ENCODE measurements at regions not wholly inside any gene's neighbourhood (a gene's known extent, or its start where the extent isn't known, plus 50 kb on each side); places are given as distances from the start of the nearest gene placed in this dataset.
"Not testable (repeated sequence)": the region's sequence is repeated elsewhere in the genome, so short reads cannot be mapped to it uniquely, and the experiment has no call there.

DNA sequence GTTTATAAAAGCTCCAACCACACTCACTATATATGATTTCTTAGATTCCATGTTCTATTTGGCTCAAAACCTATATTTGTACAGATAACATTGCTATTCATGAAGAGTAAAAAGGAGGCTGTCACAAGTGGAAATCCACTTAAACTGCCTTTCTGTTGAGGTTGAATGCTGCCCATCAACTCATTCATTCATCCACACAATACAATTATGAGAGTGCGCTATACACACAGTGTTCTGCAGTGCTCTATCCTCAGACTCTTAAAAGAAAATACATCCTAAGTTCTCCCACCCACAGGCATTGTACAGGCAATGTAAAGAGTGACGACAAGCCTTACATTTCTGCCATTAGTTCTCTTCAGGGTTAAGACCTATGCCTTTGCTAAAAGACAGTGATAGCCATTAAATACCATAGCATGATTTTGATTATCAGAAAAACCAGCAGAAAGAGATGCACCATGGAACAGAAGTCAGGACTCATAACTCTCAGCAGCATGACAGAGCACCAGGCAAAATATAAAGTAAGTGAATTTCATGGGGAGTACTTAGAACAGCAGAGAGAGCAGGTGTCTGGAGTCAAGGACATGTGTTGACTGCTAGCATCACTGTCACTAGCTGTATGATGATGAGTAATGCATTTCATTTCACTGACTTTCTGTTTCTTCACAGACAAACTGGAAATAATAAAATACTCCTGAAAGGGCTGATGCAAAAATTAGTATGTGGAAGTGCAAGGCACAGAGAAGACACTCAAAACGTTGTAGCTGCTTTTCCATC, 218.0 kb downstream of the RBM26 start:
- DNase-seq (ENCODE audit: low spot score), result no peak

- peak; percentile 30 for DNase-seq (ENCODE audit: low spot score)
Measured at GRCh38 chr13:79185580-79185979, 220.5 kb downstream of the RBM26 start.

GRCh38 chr13:79183231-79183630, 222.8 kb downstream of the RBM26 start:
- no peak for DNase-seq (ENCODE audit: low spot score)

GRCh38 chr13:79173691-79174090, 232.4 kb downstream of the RBM26 start:
- not testable (repeated sequence) for DNase-seq (ENCODE audit: low spot score)

- not testable (repeated sequence) for DNase-seq (ENCODE audit: low spot score)
Measured at GRCh38 chr13:79172924-79173323, 233.1 kb downstream of the RBM26 start.

DNA sequence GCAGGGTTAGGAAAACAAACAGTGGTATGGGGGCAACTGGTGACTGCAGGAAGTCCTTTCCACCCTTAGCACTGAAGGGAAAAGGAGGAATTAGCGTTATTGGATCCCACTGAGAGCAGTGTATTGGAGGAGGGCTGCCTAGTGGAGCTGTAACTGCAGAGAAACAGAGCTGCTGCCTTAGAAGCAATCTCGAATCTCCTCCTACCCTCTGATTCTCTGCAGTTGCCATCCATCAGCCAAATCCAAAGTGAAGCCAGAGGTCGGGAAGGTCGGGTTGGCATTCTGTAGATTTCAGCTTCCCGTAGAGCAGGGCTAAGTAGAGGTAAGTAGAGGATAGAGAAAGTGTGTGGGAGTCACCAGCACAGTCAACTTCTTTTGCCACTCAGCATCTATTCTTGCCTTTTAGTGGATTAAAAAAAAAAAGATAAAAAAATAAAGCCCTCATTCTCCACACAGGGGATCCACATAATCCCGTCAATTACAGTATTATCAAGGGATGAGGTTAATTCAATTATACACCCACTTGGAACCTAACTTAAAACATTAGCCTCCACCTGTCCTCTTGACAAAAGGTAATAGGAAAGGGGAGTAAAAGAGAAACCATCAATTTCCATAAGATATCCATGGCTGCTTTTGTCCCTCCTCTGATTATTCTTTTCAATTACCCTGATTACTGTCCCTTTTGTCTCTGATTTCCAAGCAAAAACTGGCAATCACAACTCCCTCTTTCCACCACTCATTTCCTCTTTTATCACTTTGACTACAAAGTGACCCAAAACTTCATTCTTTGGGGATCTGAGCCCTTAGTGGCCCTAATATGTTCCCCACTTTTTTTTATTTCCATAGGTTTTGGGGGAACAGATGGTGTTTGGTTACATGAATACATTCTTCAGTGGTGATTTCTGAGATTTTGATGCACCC, 234.7 kb downstream of the RBM26 start:
- DNase-seq (ENCODE audit: low spot score), result no peak

DNA sequence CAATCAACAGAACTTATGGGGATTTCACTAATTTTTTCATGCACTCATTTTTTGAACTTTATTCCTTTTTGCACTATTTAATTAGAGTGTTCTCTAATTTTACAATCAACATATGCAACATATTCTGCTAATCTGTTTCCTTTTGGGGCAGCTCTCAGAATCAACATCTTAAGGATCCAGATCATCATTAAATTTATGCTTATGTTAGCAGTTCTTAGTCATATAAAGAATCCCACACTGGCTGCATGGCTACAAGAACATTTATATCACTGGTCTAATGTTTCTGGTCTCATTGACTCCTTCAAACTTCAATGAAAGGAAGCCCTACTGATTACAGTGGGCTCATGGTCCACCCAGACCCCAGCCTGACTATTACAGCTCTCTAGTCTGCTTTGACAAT, 245.2 kb downstream of the RBM26 start:
- DNase-seq (ENCODE audit: low spot score), result no peak

DNA sequence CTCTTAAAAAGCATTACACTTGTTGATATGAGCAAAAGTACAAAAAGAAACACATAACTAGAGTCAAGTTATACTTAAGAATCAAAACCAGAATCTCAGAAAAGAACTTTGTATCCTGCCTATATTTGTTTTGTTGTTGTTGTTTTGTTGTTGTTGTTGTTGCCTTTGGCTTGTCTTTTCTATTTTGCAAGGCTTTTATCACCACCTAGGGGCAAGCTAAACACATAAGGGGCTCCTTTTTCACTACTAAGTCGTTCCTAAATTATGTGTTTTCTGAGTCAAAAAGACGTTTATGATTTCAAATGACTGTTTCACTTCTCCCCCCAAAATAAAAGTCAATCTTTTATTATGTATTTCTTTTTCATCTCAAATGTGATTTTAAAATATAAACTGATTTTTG, 250.2 kb downstream of the RBM26 start:
- no peak for DNase-seq (ENCODE audit: low spot score)

DNA sequence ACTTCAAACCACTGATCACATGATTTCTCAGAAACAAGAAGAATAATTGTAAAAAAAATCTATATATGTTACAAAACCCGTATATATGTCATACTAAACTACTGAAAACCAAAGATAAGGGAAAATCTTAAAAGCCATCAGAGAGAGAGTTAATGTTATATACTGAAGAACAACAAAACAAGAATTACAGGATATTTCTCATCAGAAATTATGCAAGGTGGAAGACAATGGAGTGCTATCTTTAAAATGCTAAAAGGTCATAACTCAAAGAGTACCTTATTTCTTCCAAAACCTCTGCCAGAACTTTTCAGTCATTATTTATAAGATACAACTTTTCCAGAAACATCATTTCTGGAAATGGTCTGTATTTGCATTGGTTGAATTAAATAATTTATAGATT, 256.8 kb downstream of the RBM26 start:
- no peak for DNase-seq (ENCODE audit: low spot score)

GRCh38 chr13:79141082-79141481, 265.0 kb downstream of the RBM26 start:
- DNase-seq (ENCODE audit: low spot score), result no peak

GRCh38 chr13:79128158-79128557, 277.9 kb downstream of the RBM26 start:
- DNase-seq (ENCODE audit: low spot score), result no peak

- no peak for DNase-seq (ENCODE audit: low spot score)
Measured at GRCh38 chr13:79126706-79127105, 279.3 kb downstream of the RBM26 start.

- no peak for DNase-seq (ENCODE audit: low spot score)
Measured at GRCh38 chr13:79124183-79124582, 281.9 kb downstream of the RBM26 start.

DNA sequence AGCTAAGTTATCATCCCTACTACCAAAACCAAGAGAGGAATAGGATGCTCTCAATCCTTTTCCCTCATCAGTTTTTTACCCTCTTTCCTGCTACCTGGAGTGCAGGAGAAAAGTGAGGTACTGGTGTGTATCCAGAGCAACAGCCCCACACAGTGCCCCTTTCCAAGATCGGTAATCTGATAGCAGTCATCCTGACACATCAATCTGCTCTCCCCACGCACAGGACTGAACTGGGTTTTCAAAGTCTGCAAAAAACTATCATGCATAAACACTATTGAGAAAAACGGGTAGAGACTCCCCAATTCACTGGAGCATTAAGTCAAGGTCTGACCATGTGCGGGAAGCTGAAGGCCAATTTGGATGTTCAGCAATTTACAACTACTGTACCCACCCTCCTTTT, 284.8 kb downstream of the RBM26 start:
- DNase-seq (ENCODE audit: low spot score), result no peak

- DNase-seq (ENCODE audit: low spot score), result no peak
Measured at GRCh38 chr13:79119578-79120107, 286.4 kb downstream of the RBM26 start.

DNA sequence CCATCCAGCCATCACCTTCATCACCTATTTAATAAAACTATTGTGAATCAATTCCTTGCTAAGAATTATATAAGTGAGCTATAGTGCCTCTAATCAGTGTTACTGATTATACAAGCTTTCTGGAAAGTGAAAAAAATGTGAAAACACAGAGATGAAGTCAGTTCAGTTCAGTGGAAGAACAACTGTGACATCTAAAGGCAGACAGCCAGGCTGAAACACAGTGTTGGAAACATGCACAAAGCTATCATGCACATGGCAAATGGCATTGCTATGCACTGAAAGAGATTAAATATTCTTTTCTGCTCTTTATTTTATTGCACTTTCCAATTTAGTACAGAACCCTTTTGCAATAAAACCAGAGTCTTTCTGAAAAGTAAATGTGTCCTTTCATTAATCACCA, 294.0 kb downstream of the RBM26 start:
- no peak for DNase-seq (ENCODE audit: low spot score)

- DNase-seq (ENCODE audit: low spot score), result no peak
Measured at GRCh38 chr13:79108914-79109643, 297.0 kb downstream of the RBM26 start.

DNA sequence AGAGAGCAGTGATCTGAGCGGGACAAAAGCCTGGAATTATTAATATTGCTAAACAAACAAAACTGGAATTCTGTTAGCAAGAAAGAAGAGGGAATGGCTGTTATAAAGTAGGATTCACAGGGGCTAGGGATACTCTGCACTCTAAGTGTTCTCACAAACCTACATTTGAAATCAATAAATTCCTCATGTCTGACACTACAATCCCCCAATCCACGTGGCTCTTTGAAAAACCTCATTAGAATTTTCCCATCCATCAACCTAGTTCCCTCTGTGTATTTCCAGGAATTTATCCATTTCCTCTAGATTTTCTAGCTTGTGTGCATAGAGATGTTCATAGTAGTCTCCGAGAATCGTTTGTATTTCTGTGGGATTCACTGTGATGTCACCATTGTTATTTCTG, 307.5 kb downstream of the RBM26 start:
- no peak for DNase-seq (ENCODE audit: low spot score)

DNA sequence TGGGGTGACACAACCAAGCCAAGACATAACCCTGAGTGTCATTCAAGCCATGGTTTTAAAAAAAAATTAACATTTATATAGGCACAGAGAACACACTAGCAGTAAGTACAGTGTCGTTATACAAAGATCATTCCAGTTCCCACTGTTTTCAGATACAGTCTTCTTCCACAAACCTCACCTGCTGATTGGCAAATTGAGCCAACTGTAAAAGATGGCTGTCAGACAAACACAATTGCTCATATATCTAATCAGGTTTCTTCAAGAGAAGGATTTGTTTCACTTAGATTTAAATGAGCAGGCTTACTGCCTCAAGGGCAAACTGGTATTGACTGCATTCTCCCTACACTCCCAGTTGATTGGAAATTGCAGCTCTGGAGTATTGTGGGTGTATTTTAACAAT, 308.9 kb downstream of the RBM26 start:
- no peak for DNase-seq (ENCODE audit: low spot score)

GRCh38 chr13:79096099-79096498, 310.0 kb downstream of the RBM26 start:
- DNase-seq (ENCODE audit: low spot score), result no peak

DNA sequence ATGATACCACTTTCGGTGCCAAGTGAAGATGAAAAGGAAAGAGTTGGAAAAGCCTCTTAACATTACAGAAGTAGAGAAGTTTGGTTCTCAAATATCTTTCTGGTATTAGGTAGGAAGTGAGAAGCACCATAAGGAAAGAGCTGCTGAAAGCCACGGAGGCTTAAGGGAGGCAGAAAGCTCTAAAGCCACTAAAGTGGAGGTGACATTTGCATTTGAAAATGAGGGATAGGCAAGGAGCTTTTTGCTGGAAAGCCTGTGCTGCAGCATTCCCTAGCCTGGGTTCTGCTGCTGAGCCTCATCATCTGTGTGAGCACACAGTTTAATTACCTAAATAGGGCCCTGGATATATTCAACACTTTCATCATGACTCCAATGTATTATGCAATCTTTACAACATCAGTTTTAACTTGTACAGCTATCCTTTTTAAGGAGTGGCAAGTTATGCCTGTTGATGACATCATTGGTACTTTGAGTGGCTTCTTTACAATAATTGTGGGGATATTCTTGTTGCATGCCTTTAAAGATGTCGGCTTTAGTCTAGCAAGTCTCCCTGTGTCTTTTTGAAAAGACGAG, 315.4 kb downstream of the RBM26 start:
- no peak for DNase-seq (ENCODE audit: low spot score)
